Lung (tissue), 11 donors: ENCODE measurements at regions not wholly inside any gene's neighbourhood (a gene's known extent, or its start where the extent isn't known, plus 50 kb on each side); places are given as distances from the start of the nearest gene placed in this dataset.
"Not testable (repeated sequence)": the region's sequence is repeated elsewhere in the genome, so short reads cannot be mapped to it uniquely, and the experiment has no call there.

Experiments
- ATAC-seq: fragments of 200-7000 bp; cut with Tn5 transposase; one replicate; pipeline ENCODE4 v1.9.1; 2020; ENCODE audit warnings: moderate number of reproducible peaks; ENCODE audit not compliant: insufficient read depth, low FRiP score
- DNase-seq, 3 donors: peaks; one replicate each; pipeline ENCODE4 v3.0.0-alpha.2; 2013 to 2017
- H3K27ac ChIP-seq, 2 donors: one replicate each; pipeline ENCODE4 v1.5.1; 2013; ENCODE audit warnings: mild to moderate bottlenecking in 2 of 2, moderate library complexity in 2 of 2, control low read depth in 1 of 2, inconsistent platforms in 1 of 2, low read depth in 1 of 2, low read length in 1 of 2
- H3K27me3 ChIP-seq, 3 donors: one replicate each; pipeline ENCODE4 v1.5.1; 2013; ENCODE audit warnings: low read length in 2 of 3; ENCODE audit not compliant: control insufficient read depth in 3 of 3, insufficient read depth in 3 of 3
- H3K36me3 ChIP-seq, 4 donors: one replicate each; pipeline ENCODE4 v1.5.1; 2013; ENCODE audit warnings: low read length in 4 of 4, mild to moderate bottlenecking in 1 of 4, moderate library complexity in 1 of 4; ENCODE audit not compliant: control insufficient read depth in 4 of 4, insufficient read depth in 4 of 4
- H3K4me1 ChIP-seq, 5 donors: one replicate each; pipeline ENCODE4 v1.5.1; 2013; ENCODE audit warnings: low read length in 5 of 5, mild to moderate bottlenecking in 2 of 5, moderate library complexity in 1 of 5; ENCODE audit not compliant: control insufficient read depth in 5 of 5, insufficient read depth in 5 of 5
- H3K4me3 ChIP-seq: one replicate; pipeline ENCODE4 v1.5.1; 2013; ENCODE audit warnings: mild to moderate bottlenecking, control low read depth, moderate library complexity
- H3K9ac ChIP-seq, 2 donors: one replicate each; pipeline ENCODE4 v1.5.1; 2013; ENCODE audit warnings: low read length in 2 of 2, control low read depth in 1 of 2; ENCODE audit not compliant: insufficient read depth in 1 of 2
- H3K9me3 ChIP-seq, 4 donors: one replicate each; pipeline ENCODE4 v1.5.1; 2013; ENCODE audit warnings: low read length in 3 of 4, mild to moderate bottlenecking in 1 of 4, moderate library complexity in 1 of 4; ENCODE audit not compliant: control insufficient read depth in 4 of 4, insufficient read depth in 3 of 4
- WGBS, 2 donors: extraction: QIAGEN DNeasy Blood & Tissue Kit; methylation state at CpG; one replicate each; pipeline ENCODE4 v1.1.7; 2013; 5-methylcytosine and 5-hydroxymethylcytosine counted together
- TF ChIP-seq, protein P1 (sequence below): IDR thresholded peaks from 2 replicates; pipeline ENCODE4 v1.5.1; 2012; ENCODE audit warnings: mild to moderate bottlenecking; ENCODE audit errors: control extremely low read depth, extremely low read depth
- donor health status: control.
- donor health status: control.
- donor health status: Bipolar disorder and iron deficiency.
- donor health status: healthy.
- donor health status: DM: yes; HTN: yes; CAD: no.

DNA sequence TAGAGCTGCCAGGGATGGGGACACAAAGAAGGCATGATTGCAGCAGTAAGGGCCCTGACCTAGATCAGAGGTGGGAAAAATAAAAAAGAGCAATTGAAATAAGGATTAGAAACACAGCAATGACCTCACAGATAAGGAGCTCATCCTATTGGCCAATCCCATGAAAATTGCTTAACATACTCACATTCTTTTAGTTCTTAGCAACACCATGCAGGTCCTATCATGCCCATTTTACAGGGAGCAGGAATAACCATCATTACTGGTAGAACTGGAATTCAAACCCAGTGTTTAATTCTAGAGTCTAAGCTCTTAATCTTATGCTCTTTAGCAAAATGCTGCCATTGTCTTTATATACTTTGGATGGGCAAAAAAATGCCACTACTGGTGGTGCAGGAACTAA is 267.7 kb downstream of the RNF144B start:
- no peaks in the 10 kb centered on the region for H3K9me3 ChIP-seq
- no peaks in the 10 kb centered on the region for H3K36me3 ChIP-seq
- no peaks in the 10 kb centered on the region for H3K4me1 ChIP-seq
- no peak overlapping the region for H3K9ac ChIP-seq
- H3K27ac ChIP-seq = no peak overlapping the region
- H3K27me3 ChIP-seq = no peaks in the 10 kb centered on the region
- no peak overlapping the region for H3K4me3 ChIP-seq
- DNase-seq = no peak
- ATAC-seq = no peak
- TF ChIP-seq, protein P1, sequence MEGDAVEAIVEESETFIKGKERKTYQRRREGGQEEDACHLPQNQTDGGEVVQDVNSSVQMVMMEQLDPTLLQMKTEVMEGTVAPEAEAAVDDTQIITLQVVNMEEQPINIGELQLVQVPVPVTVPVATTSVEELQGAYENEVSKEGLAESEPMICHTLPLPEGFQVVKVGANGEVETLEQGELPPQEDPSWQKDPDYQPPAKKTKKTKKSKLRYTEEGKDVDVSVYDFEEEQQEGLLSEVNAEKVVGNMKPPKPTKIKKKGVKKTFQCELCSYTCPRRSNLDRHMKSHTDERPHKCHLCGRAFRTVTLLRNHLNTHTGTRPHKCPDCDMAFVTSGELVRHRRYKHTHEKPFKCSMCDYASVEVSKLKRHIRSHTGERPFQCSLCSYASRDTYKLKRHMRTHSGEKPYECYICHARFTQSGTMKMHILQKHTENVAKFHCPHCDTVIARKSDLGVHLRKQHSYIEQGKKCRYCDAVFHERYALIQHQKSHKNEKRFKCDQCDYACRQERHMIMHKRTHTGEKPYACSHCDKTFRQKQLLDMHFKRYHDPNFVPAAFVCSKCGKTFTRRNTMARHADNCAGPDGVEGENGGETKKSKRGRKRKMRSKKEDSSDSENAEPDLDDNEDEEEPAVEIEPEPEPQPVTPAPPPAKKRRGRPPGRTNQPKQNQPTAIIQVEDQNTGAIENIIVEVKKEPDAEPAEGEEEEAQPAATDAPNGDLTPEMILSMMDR = no peak

DNA sequence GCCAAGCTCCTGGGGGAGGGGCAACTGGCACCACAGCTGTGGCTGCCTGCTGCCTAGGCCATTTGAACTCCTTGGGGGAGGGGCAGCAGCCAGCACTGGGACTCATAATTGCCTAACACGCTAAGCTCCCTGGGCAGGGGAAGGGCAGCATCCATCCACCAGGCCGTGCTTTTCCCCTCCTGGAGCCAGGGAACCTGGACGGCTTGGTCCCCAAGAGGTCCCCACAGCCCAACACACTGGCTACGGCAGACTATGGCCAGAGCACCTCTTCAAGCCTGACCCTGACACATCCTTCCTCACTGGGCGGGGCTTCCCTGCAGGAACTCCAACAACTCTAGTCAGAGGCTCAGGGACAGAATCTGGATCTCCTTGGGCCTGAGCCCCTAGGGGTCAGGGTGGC is 269.4 kb downstream of the RNF144B start:
- DNase-seq = no peak
- Histone ChIP-seq H3K36me3 (no peaks in the 10 kb centered on the region), H3K4me3 (no peak overlapping the region), H3K9me3 (no peaks in the 10 kb centered on the region), H3K4me1 (no peaks in the 10 kb centered on the region), H3K27me3 (no peaks in the 10 kb centered on the region), H3K27ac (no peak overlapping the region), H3K9ac (no peak overlapping the region)
- no peak for ATAC-seq
- TF ChIP-seq, protein P1 = no peak
- WGBS, 2 donors = 84 to 85% methylated on average over 5 of the region's 5 CpGs

DNA sequence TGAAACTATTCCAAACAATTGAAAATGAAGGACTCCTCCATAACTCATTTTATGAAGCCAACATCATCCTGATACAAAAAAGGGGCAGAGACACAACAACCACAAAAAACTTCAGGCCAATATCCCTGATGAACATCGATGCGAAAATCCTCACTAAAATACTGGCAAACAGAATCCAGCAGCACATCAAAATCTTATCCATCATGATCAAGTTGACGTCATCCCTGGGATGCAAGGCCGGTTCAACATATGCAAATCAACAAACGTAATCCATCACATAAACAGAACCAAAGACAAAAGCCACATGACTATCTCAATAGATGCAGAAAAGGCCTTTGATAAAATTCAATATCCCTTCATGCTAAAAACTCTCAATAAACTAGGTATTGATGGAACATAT is 272.8 kb downstream of the RNF144B start:
- not testable (repeated sequence) for H3K4me3 ChIP-seq, H3K27ac ChIP-seq, H3K9ac ChIP-seq, H3K4me1 ChIP-seq, DNase-seq, ATAC-seq, H3K27me3 ChIP-seq, H3K36me3 ChIP-seq, H3K9me3 ChIP-seq
- 86 to 90% methylated on average over 5 of the region's 5 CpGs for WGBS, 2 donors

DNA sequence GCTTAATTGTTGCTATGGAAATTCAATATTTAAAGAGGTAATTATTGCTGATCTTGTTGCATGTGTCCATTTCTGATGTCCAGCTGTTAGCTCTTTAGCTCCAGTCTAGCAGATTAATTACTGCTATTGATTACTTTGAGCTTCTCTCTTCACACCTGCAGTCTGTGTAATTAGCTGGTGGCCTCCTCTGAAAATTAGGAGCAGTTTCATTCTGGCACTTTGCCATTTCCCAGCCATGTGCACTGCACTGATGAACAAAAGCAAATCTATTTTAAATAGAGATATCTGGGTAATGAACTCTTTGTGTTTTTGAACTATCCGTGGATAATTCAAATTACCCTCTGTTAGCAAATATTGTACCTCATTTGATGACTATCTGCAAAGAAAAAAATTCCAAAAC is 275.9 kb downstream of the RNF144B start:
- TF ChIP-seq, protein P1 = no peak
- H3K27me3 ChIP-seq = no peaks in the 10 kb centered on the region
- H3K27ac ChIP-seq = no peak overlapping the region
- no peak overlapping the region for H3K4me3 ChIP-seq
- no peak for DNase-seq
- no peak overlapping the region for H3K9ac ChIP-seq
- H3K9me3 ChIP-seq = no peaks in the 10 kb centered on the region
- H3K4me1 ChIP-seq = peaks cover 0 to 3% (median 0%) of the 10 kb centered on the region in 5 donors
- WGBS, 2 donors = 38 to 73% methylated on average over 1 of the region's 1 CpG
- H3K36me3 ChIP-seq = no peaks in the 10 kb centered on the region
- no peak for ATAC-seq
